ENCODE measurements at regions not wholly inside any gene's neighbourhood (a gene's known extent, or its start where the extent isn't known, plus 50 kb on each side); places are given as distances from the start of the nearest gene placed in this dataset.

- Mint-ChIP-seq H3K4me3 (ENCODE audit: unreplicated experiment) (no peak overlapping the region), H3K9me3 (ENCODE audit: unreplicated experiment) (no peaks in the 10 kb centered on the region), H3K4me1 (ENCODE audit: insufficient read depth, unreplicated experiment) (no peaks in the 10 kb centered on the region), H3K36me3 (ENCODE audit: insufficient read depth, unreplicated experiment) (no peaks in the 10 kb centered on the region), H3K27ac (ENCODE audit: low read depth, unreplicated experiment) (no peak overlapping the region), H3K27me3 (ENCODE audit: insufficient read depth, unreplicated experiment) (no peaks in the 10 kb centered on the region)
- ChIA-PET CTCF (interaction anchor here (0.6 kb wide), 1 partner anchor 84 kb away, joined by 3 read pairs; no protein-coding TSS in a partner anchor), POLR2A (no interaction called here)
- no peak for DNase-seq (ENCODE audit: unreplicated experiment)
- intact Hi-C loops (cut with micrococcal nuclease): no loop called here
- BruUV-seq (replicated peaks): no TSS peak
- TF ChIP-seq CTCF (IDR thresholded peaks at IDR 0.05; ENCODE audit: unreplicated experiment): no peak
Measured at GRCh38 chrX:15017491-15017890, 144.3 kb downstream of the MOSPD2 start.

- ChIA-PET POLR2A (no interaction called here), CTCF (no interaction called here)
- no peak for DNase-seq (ENCODE audit: unreplicated experiment)
- H3K27ac Mint-ChIP-seq (ENCODE audit: low read depth, unreplicated experiment): no peak overlapping the region
- no peaks in the 10 kb centered on the region for H3K4me1 Mint-ChIP-seq (ENCODE audit: insufficient read depth, unreplicated experiment)
- H3K36me3 Mint-ChIP-seq (ENCODE audit: insufficient read depth, unreplicated experiment): no peaks in the 10 kb centered on the region
- TF ChIP-seq CTCF (IDR thresholded peaks at IDR 0.05; ENCODE audit: unreplicated experiment): no peak
- intact Hi-C loops (cut with micrococcal nuclease): no loop called here
- no peak overlapping the region for H3K4me3 Mint-ChIP-seq (ENCODE audit: unreplicated experiment)
- H3K9me3 Mint-ChIP-seq (ENCODE audit: unreplicated experiment): no peaks in the 10 kb centered on the region
- no TSS peak for BruUV-seq (replicated peaks)
- no peaks in the 10 kb centered on the region for H3K27me3 Mint-ChIP-seq (ENCODE audit: insufficient read depth, unreplicated experiment)
Measured at GRCh38 chrX:15016051-15016450, 142.8 kb downstream of the MOSPD2 start.

GRCh38 chrX:15014281-15014680 is 141.1 kb downstream of the MOSPD2 start:
- TF ChIP-seq CTCF (IDR thresholded peaks at IDR 0.05; ENCODE audit: unreplicated experiment): no peak
- CTCF ChIA-PET: no interaction called here
- intact Hi-C loops (cut with micrococcal nuclease): no loop called here
- no peak for DNase-seq (ENCODE audit: unreplicated experiment)
- no peaks in the 10 kb centered on the region for H3K4me1 Mint-ChIP-seq (ENCODE audit: insufficient read depth, unreplicated experiment)
- H3K36me3 Mint-ChIP-seq (ENCODE audit: insufficient read depth, unreplicated experiment): no peaks in the 10 kb centered on the region
- H3K9me3 Mint-ChIP-seq (ENCODE audit: unreplicated experiment): no peaks in the 10 kb centered on the region
- POLR2A ChIA-PET: no interaction called here
- no peaks in the 10 kb centered on the region for H3K27me3 Mint-ChIP-seq (ENCODE audit: insufficient read depth, unreplicated experiment)
- H3K27ac Mint-ChIP-seq (ENCODE audit: low read depth, unreplicated experiment): no peak overlapping the region
- BruUV-seq (replicated peaks): no TSS peak
- no peak overlapping the region for H3K4me3 Mint-ChIP-seq (ENCODE audit: unreplicated experiment)

- intact Hi-C loops (cut with micrococcal nuclease): no loop called here
- no peak overlapping the region for H3K4me3 Mint-ChIP-seq (ENCODE audit: unreplicated experiment)
- BruUV-seq (replicated peaks): no TSS peak
- no peaks in the 10 kb centered on the region for H3K4me1 Mint-ChIP-seq (ENCODE audit: insufficient read depth, unreplicated experiment)
- DNase-seq (ENCODE audit: unreplicated experiment): no peak
- H3K27ac Mint-ChIP-seq (ENCODE audit: low read depth, unreplicated experiment): no peak overlapping the region
- H3K36me3 Mint-ChIP-seq (ENCODE audit: insufficient read depth, unreplicated experiment): no peaks in the 10 kb centered on the region
- ChIA-PET CTCF (no interaction called here), POLR2A (no interaction called here)
- H3K27me3 Mint-ChIP-seq (ENCODE audit: insufficient read depth, unreplicated experiment): no peaks in the 10 kb centered on the region
- TF ChIP-seq CTCF (IDR thresholded peaks at IDR 0.05; ENCODE audit: unreplicated experiment): no peak
- no peaks in the 10 kb centered on the region for H3K9me3 Mint-ChIP-seq (ENCODE audit: unreplicated experiment)
Measured at GRCh38 chrX:15013461-15013860, 140.2 kb downstream of the MOSPD2 start.

Measured in MCF 10A (cell line).